Erythroblast (primary cell): ENCODE measurements at regions not wholly inside any gene's neighbourhood (a gene's known extent, or its start where the extent isn't known, plus 50 kb on each side); places are given as distances from the start of the nearest gene placed in this dataset.

Source experiments
- GATA1 ChIP-seq: IDR thresholded peaks from 2 replicates; pipeline ENCODE4 v1.6.1; 2011; ENCODE audit warnings: low read depth, mild to moderate bottlenecking, control low read depth, low read length, moderate library complexity
- POLR2A ChIP-seq: IDR thresholded peaks from 2 replicates; pipeline ENCODE4 v1.6.1; 2011; ENCODE audit warnings: mild to moderate bottlenecking, low read length

GRCh38 chr1:199553104-199553503 lies 474.4 kb upstream of the NR5A2 start:
- TF ChIP-seq POLR2A (no peak), GATA1 (no peak)
